HepG2 (cell line): ENCODE measurements at regions not wholly inside any gene's neighbourhood (a gene's known extent, or its start where the extent isn't known, plus 50 kb on each side); places are given as distances from the start of the nearest gene placed in this dataset.

ENCODE experiments used
- ATAC-seq: fragments of 200-7000 bp; cut with Tn5 transposase; 3 replicates; pipeline ENCODE4 v1.9.1; 2020; ENCODE audit warnings: mild to moderate bottlenecking, moderate library complexity
- BruUV-seq: library from RNA; stranded (reverse); fragments of 400-500 nt; replicated peaks from 2 replicates; lab custom pipeline; 2021; lab: Mats Ljungman, UMichigan
- CTCF ChIA-PET: fragments of 300-600 bp; formaldehyde crosslinking; extraction: SDS; loops from one replicate; lab custom pipeline; 2021; ENCODE audit warnings: low total read pairs, inconsistent platforms, low intra/inter-chr PET ratio; lab: Yijun Ruan, JAX
- POLR2A ChIA-PET: fragments of 350-600 bp; sonication (Branson Sonifier 250); formaldehyde crosslinking; loops from one replicate; lab custom pipeline; 2020; ENCODE audit warnings: antibody characterized with exemption, inconsistent platforms; lab: Yijun Ruan, JAX
- DNase-seq: peaks from one replicate; pipeline ENCODE4 v3.0.0-alpha.2; 2015; ENCODE audit warnings: low spot score
- FAIRE-seq: peaks from 3 replicates; lab custom pipeline; 2011; peaks lifted over from hg19 to GRCh38; lab: Jason Lieb, UNC
- H2AFZ ChIP-seq: one replicate; pipeline ENCODE4 v1.6.1; 2011; ENCODE audit warnings: low read length, inconsistent platforms
- H3K27ac ChIP-seq: fragments of 300-600 bp; 3 replicates; pipeline ENCODE4 v1.8.0; 2011; ENCODE audit warnings: mixed run types, mild to moderate bottlenecking, mixed read lengths, low read length, inconsistent platforms; ENCODE audit not compliant: insufficient read depth; ENCODE audit errors: extremely low read length
- H3K27me3 ChIP-seq, 2 experiments: fragments of 200-600 bp in 1 of 2; 2 replicates in 1 of 2; 3 replicates in 1 of 2; pipeline versions ENCODE4 v1.6.0 to v1.8.0; 2011; ENCODE audit warnings: low read length in 2 of 2, mild to moderate bottlenecking in 2 of 2, moderate library complexity in 2 of 2, inconsistent platforms in 1 of 2; ENCODE audit not compliant: insufficient read depth in 2 of 2, control insufficient read depth in 1 of 2
- H3K36me3 ChIP-seq, 2 experiments: fragments of 200-600 bp in 1 of 2; replicated peaks in 1 of 2; 2 replicates in 1 of 2; 3 replicates in 1 of 2; pipeline versions ENCODE4 v1.5.1 to v1.8.0; 2011; ENCODE audit warnings: low read length in 2 of 2, inconsistent platforms in 1 of 2; ENCODE audit not compliant: insufficient read depth in 2 of 2, control insufficient read depth in 1 of 2
- H3K4me1 ChIP-seq: 2 replicates; pipeline ENCODE4 v1.5.1; 2012; ENCODE audit warnings: low read length, inconsistent platforms; ENCODE audit not compliant: insufficient read depth
- H3K4me2 ChIP-seq: 2 replicates; pipeline ENCODE4 v1.6.0; 2011; ENCODE audit warnings: low read depth, low read length, inconsistent platforms
- H3K4me3 ChIP-seq, 3 experiments: fragments of 200-600 bp in 1 of 3; sonication (generic), shearing (Covaris generic) in 1 of 3; replicated peaks in 1 of 3; 2 replicates each; pipeline ENCODE4 v1.5.1; 2011 to 2016; ENCODE audit warnings: low read length in 3 of 3, inconsistent platforms in 2 of 3, low read depth in 2 of 3, mild to moderate bottlenecking in 2 of 3, control low read depth in 1 of 3, mixed read lengths in 1 of 3; ENCODE audit not compliant: insufficient read depth in 1 of 3
- H3K79me2 ChIP-seq: one replicate; pipeline ENCODE4 v1.6.1; 2011; ENCODE audit warnings: low read length, inconsistent platforms; ENCODE audit not compliant: insufficient read depth
- H3K9ac ChIP-seq: 2 replicates; pipeline ENCODE4 v1.6.0; 2011; ENCODE audit warnings: mild to moderate bottlenecking, low read depth, low read length, inconsistent platforms; ENCODE audit not compliant: insufficient read depth
- H3K9me3 ChIP-seq: 2 replicates; pipeline ENCODE4 v1.5.1; 2012; ENCODE audit warnings: mild to moderate bottlenecking, low read length
- H4K20me1 ChIP-seq: 2 replicates; pipeline ENCODE4 v1.6.0; 2011; ENCODE audit warnings: inconsistent platforms, mild to moderate bottlenecking, low read length, moderate library complexity; ENCODE audit not compliant: insufficient read depth
- DNMT1 ChIP-seq: sonication (generic); formaldehyde crosslinking; IDR thresholded peaks from 2 replicates; pipeline ENCODE4 v1.5.1; 2020; ENCODE audit warnings: mild to moderate bottlenecking, missing genetic modification reagents
- FOXP1 ChIP-seq, 2 experiments: fragments of 450-650 bp in 1 of 2; IDR thresholded peaks; 2 replicates each; pipeline ENCODE4 v1.6.1; 2017 to 2018; ENCODE audit warnings: antibody characterized with exemption in 1 of 2
- MATR3 ChIP-seq: sonication (generic); formaldehyde crosslinking; IDR thresholded peaks from 2 replicates; pipeline ENCODE4 v1.4.0; 2020; ENCODE audit warnings: missing genetic modification reagents
- NAIF1 ChIP-seq: sonication (generic); formaldehyde crosslinking; IDR thresholded peaks from 2 replicates; pipeline ENCODE4 v1.5.0; 2020; ENCODE audit warnings: mild to moderate bottlenecking, missing genetic modification reagents, borderline replicate concordance
- NKX3-1 ChIP-seq: sonication (generic); formaldehyde crosslinking; IDR thresholded peaks from 2 replicates; pipeline ENCODE4 v1.5.0; 2020; ENCODE audit warnings: missing genetic modification reagents
- SMYD3 ChIP-seq: sonication (generic); formaldehyde crosslinking; IDR thresholded peaks from 2 replicates; pipeline ENCODE4 v1.8.1; 2023; ENCODE audit warnings: mild to moderate bottlenecking, missing genetic modification reagents
- U2AF1 ChIP-seq: fragments of 200-400 bp; formaldehyde crosslinking; optimal IDR thresholded peaks from 2 replicates; pipeline ENCODE3; 2017; ENCODE audit warnings: mild to moderate bottlenecking, low read depth, low read length
- ZNF12 ChIP-seq: sonication (generic); formaldehyde crosslinking; IDR thresholded peaks from 2 replicates; pipeline ENCODE4 v1.5.0; 2020; ENCODE audit warnings: missing genetic modification reagents
- ZNF326 ChIP-seq: sonication (generic); formaldehyde crosslinking; IDR thresholded peaks from 2 replicates; pipeline ENCODE4 v1.4.0; 2020; ENCODE audit warnings: missing genetic modification reagents, borderline replicate concordance
- ZNF678 ChIP-seq: sonication (generic); formaldehyde crosslinking; IDR thresholded peaks from 2 replicates; pipeline ENCODE4 v1.4.0; 2020; ENCODE audit warnings: mild to moderate bottlenecking, missing genetic modification reagents
- WGBS: methylation state at CpG from one replicate; pipeline ENCODE4 v1.1.6; 2017; ENCODE audit warnings: low lambda C conversion rate; 5-methylcytosine and 5-hydroxymethylcytosine counted together
- in situ Hi-C: cut with HindIII; loops from 2 replicates; pipeline ENCODE4 v1.10.0; 2017; ENCODE audit warnings: low pct_unique_long_range_greater_than_20kb; ENCODE audit not compliant: extremely low pct_ligation_motif_present
- intact Hi-C: fragments of 100-400 bp; cut with micrococcal nuclease; formaldehyde crosslinking; loops from one replicate; pipeline ENCODE4 v1.10.0; 2022; ENCODE audit not compliant: unreplicated experiment
- TF ChIP-seq, protein P1 (sequence below): conservative IDR thresholded peaks from 2 replicates; pipeline ENCODE4 v1.6.1; 2018; ENCODE audit warnings: missing genetic modification reagents
- TF ChIP-seq, protein P2 (sequence below): fragments of 450-650 bp; IDR thresholded peaks from 2 replicates; pipeline ENCODE4 v1.6.1; 2017
- TF ChIP-seq, protein P3 (sequence below): sonication (generic); formaldehyde crosslinking; IDR thresholded peaks from 2 replicates; pipeline ENCODE4 v1.8.1; 2023; ENCODE audit warnings: mild to moderate bottlenecking, moderate library complexity, missing genetic modification reagents
- TF ChIP-seq, protein P4 (sequence below): sonication (generic); formaldehyde crosslinking; IDR thresholded peaks from 2 replicates; pipeline ENCODE4 v1.4.0; 2020; ENCODE audit warnings: mild to moderate bottlenecking, missing genetic modification reagents

DNA sequence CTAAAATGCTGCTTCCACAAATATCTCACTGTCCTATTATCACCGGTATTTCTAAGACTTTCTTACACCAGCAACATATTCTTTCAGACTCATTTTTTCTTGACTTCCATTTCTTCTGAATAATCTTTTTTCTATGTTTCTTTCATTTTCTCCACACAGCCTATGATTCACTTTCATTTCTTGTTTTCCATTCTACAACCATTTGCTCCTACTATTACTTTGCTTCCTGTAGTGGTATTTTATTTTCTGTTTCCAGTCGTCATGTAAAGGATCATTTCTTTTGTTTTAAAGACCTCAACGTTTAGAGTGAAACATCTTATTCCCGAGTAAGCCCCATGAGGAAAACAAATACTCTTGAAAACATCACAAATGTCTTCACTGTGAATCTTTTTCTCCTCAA is 182.2 kb upstream of the MDGA2 start (continued):
- TF ChIP-seq, protein P1, sequence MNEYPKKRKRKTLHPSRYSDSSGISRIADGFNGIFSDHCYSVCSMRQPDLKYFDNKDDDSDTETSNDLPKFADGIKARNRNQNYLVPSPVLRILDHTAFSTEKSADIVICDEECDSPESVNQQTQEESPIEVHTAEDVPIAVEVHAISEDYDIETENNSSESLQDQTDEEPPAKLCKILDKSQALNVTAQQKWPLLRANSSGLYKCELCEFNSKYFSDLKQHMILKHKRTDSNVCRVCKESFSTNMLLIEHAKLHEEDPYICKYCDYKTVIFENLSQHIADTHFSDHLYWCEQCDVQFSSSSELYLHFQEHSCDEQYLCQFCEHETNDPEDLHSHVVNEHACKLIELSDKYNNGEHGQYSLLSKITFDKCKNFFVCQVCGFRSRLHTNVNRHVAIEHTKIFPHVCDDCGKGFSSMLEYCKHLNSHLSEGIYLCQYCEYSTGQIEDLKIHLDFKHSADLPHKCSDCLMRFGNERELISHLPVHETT (CRISPR knock-in tag) = no peak
- TF ChIP-seq, protein P2, sequence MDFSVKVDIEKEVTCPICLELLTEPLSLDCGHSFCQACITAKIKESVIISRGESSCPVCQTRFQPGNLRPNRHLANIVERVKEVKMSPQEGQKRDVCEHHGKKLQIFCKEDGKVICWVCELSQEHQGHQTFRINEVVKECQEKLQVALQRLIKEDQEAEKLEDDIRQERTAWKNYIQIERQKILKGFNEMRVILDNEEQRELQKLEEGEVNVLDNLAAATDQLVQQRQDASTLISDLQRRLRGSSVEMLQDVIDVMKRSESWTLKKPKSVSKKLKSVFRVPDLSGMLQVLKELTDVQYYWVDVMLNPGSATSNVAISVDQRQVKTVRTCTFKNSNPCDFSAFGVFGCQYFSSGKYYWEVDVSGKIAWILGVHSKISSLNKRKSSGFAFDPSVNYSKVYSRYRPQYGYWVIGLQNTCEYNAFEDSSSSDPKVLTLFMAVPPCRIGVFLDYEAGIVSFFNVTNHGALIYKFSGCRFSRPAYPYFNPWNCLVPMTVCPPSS = no peak
- TF ChIP-seq DNMT1 (CRISPR knock-in tag) = no peak
- no peak for TF ChIP-seq ZNF678 (CRISPR knock-in tag)
- TF ChIP-seq SMYD3 (CRISPR knock-in tag) = no peak
- no peak for TF ChIP-seq NKX3-1
- no peak for TF ChIP-seq MATR3 (CRISPR knock-in tag)
- no peak for TF ChIP-seq ZNF326 (CRISPR knock-in tag)
- no peak for TF ChIP-seq U2AF1
- TF ChIP-seq FOXP1 (IDR thresholded peaks at IDR 0.05) = no peak
- TF ChIP-seq FOXP1 (CRISPR knock-in tag; IDR thresholded peaks at IDR 0.05) = no peak
- TF ChIP-seq, protein P3, sequence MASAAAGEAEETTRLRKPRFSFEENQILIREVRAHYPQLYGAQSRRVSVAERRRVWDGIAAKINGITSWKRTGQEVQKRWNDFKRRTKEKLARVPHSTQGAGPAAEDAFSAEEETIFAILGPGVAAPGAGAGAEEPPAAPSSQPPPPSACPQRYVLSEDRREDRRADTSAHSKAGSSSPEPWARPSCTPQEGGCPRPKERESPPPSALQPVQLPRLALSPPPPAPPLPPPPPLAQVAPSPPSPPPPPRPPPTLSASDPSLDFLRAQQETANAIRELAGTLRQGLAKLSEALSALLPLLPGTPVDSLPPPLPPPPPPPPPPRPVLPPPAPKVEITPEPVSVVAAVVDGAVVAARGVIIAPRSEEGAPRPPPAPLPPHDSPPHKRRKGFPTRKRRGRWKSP (CRISPR knock-in tag) = no peak

DNA sequence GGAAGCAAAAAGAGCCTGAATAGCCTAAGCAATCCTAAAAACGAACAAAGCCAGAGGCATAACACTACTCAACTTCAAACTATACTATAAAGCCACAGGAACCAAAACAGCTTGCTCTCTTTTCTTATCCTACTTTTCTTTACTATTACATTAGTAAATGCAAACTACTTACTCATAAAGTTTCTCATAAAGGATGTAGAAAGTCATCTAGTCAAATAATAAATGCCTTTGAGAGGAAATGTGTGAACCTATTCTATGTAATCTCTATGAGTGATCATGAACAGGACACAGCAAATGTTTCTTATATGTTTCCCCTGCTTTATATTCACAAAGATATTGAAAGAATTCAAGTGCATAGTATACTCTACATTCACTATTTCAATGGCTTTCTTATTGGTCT is 176.9 kb upstream of the MDGA2 start:
- Histone ChIP-seq H3K4me2 (no peak overlapping the region), H3K36me3 (no peaks in the 10 kb centered on the region), H4K20me1 (no peaks in the 10 kb centered on the region), H3K4me1 (no peaks in the 10 kb centered on the region), H3K27ac (no peak overlapping the region), H3K9ac (no peak overlapping the region), H2AFZ (no peak overlapping the region), H3K4me3 (no peak overlapping the region), H3K27me3 (no peaks in the 10 kb centered on the region), H3K9me3 (peaks cover 37% of the 10 kb centered on the region), H3K79me2 (no peaks in the 10 kb centered on the region)
- in situ Hi-C loops = no loop called here
- DNase-seq (no peak), FAIRE-seq (no peak), ATAC-seq (no peak)
- WGBS = 0% methylated on average over 1 of the region's 1 CpG
- ChIA-PET POLR2A (no interaction called here), CTCF (no interaction called here)
- no TSS peak for BruUV-seq
- intact Hi-C loops = no loop called here
- TF ChIP-seq NAIF1 (CRISPR knock-in tag) = no peak
- TF ChIP-seq ZNF12 (CRISPR knock-in tag) = no peak
- TF ChIP-seq, protein P4, sequence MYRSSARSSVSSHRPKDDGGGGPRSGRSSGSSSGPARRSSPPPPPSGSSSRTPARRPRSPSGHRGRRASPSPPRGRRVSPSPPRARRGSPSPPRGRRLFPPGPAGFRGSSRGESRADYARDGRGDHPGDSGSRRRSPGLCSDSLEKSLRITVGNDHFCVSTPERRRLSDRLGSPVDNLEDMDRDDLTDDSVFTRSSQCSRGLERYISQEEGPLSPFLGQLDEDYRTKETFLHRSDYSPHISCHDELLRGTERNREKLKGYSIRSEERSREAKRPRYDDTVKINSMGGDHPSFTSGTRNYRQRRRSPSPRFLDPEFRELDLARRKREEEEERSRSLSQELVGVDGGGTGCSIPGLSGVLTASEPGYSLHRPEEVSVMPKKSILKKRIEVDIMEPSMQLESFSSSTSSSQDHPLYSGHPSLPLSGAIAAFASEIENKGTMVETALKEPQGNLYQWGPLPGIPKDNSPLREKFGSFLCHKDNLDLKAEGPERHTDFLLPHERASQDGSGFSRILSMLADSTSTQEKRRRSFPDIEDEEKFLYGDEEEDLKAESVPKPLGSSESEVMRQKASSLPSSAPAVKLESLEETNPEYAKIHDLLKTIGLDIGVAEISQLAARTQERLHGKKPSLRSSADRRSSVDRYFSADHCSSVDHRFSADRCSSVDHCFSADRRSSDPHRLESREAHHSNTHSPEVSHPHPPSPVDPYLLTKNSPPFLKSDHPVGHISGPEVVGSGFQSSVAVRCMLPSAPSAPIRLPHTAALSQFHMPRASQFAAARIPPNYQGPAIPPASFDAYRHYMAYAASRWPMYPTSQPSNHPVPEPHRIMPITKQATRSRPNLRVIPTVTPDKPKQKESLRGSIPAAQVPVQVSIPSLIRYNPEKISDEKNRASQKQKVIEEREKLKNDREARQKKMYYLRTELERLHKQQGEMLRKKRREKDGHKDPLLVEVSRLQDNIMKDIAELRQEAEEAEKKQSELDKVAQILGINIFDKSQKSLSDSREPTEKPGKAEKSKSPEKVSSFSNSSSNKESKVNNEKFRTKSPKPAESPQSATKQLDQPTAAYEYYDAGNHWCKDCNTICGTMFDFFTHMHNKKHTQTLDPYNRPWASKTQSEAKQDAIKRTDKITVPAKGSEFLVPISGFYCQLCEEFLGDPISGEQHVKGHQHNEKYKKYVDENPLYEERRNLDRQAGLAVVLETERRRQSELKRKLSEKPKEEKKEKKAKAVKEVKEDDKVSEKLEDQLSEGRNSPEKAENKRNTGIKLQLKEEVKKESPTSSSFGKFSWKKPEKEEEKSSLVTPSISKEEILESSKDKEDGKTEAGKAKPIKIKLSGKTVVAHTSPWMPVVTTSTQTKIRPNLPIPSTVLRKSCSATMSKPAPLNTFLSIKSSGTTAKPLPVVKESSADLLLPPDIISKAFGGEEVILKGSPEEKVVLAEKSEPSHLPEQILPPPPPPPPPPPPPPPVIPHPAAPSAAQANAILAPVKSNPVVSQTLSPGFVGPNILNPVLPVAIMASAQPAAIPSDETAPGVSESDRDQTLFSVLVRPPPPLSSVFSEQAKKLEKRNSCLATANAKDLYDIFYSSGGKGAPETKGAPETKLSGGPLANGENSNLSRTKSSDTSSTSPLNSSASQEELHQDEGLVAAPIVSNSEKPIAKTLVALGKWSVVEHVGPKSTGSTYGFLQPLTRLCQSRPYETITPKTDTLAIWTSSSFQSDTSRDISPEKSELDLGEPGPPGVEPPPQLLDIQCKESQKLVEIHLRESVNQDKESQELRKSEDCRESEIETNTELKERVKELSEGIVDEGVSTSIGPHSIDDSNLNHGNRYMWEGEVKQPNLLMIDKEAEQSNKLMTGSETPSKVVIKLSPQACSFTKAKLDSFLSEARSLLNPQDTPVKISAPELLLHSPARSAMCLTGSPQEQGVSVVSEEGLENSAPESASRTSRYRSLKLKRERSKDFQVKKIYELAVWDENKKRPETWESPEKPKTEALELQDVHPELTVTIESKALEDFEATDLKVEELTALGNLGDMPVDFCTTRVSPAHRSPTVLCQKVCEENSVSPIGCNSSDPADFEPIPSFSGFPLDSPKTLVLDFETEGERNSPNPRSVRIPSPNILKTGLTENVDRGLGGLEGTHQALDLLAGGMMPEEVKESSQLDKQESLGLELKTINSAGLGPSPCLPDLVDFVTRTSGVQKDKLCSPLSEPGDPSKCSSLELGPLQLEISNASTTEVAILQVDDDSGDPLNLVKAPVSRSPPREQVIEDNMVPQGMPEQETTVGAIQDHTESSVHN (CRISPR knock-in tag) = no peak
